GM19328 (cell line): ENCODE measurements at regions not wholly inside any gene's neighbourhood (a gene's known extent, or its start where the extent isn't known, plus 50 kb on each side); places are given as distances from the start of the nearest gene placed in this dataset.

Experiments used
- ATAC-seq: cut with Tn5 transposase; IDR thresholded peaks from one replicate; pipeline ENCODE4 v1.9.1; 2021; ENCODE audit warnings: mild to moderate bottlenecking, moderate library complexity; ENCODE audit not compliant: unreplicated experiment

DNA sequence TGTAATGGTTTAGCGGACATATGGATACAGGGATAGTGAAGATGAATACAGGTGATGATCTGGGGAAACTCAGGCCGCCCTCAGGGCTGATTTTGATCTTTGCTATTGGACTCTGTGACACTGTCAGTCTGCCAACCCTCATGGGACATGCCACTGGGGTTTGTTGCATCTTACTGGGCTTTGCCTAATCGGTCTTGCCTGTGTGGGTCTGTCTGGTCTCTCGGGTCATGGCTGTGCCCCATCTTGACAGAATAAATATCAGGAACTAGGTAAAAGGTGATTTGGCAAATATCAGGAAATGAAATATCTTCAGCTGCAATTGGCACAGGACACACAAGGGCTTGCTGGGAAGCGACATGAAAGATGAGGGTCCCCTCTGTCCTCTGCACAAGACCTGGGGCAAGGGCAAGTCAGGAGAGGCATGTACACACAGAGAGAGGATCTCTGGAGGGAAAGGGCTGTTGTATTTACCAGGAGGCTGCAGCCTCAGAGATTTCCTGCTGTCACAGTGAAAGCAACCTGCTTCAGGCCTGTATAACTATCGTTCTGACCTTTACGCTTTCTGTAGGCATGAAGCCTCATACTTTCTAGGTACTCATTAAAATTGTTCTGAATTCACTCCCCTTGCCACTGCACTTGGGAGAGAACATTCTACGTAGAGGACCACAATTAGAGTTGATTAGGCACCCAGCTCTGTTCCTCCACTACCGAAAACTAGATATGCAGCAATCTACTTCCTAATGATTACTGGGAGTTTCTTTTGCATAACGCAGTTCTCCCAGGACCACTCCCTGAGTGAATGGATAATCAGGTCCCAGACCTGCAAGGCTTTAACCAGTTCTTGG, 52.0 kb upstream of the GADD45A start:
- no peak for ATAC-seq

DNA sequence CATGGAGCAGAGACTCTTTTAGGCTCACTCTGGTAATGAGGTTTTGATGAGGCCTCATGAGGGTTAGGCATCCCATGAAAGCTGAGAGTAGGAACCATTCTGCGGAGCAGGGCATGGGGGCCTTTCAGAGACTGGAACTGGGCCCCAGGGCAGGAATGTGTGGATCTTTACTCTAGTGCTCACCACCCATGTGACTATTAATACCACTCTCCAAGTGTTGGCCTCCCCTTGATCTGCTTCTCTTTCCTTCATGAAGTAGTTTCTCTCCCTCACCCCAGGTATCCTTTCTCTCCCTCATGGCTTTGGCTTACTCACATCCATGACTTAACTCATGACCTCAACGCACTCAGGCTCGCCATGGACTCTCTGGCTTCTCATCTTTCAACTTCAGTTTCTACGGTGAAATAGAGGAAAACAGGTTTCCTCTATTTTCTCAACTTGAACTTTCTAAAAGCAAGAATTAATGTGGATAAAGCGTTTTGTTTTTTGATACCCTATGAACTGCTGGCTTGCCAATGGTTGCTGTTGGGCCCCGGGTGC, 50.5 kb upstream of the GADD45A start:
- ATAC-seq, result no peak

DNA sequence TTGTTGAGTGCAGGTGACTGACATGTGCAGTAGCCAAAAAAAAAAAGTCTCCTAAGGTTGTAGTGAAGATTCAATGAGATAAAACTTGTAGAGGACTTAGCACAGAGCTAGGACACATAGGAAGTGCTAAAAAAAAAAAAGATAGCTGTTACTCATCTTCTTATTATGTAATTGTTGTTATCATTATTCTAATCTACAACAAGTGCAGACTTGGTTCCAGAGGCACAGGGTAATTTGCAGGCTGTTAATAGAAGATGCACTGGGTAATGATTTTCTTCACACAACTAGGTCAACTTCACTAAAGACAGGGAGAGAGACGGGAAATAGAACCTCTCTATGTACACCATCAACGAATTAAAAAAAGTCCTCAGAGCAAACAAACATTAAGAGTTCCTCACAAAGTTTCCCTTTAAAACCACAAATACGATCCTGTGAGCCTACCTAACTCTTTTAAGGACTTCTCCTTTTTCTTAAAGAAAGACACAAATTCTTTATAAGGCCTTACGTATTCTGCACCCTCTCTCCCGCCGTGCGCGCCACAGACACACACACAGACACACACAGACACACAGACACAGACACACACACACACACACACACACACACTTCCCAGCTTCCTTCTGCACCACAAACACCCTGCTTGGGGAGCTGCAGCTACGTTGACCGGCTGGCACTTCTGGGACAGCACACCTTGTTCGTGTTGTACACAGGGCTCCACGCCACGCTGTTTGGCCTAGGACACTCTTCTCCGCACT, 49.8 kb upstream of the GADD45A start:
- no peak for ATAC-seq
